H1 (cell line): ENCODE measurements at regions not wholly inside any gene's neighbourhood (a gene's known extent, or its start where the extent isn't known, plus 50 kb on each side); places are given as distances from the start of the nearest gene placed in this dataset.

Experiments used
- CTCF ChIA-PET: fragments of 300-600 bp; sonication (Branson Sonifier 250); formaldehyde crosslinking; loops from one replicate; lab custom pipeline; 2021; ENCODE audit not compliant: partially characterized antibody; lab: Charles Lee
- POLR2A ChIA-PET: fragments of 300-600 bp; sonication (Branson Sonifier 250); formaldehyde crosslinking; loops from one replicate; lab custom pipeline; 2021; ENCODE audit warnings: inconsistent platforms; ENCODE audit not compliant: partially characterized antibody; lab: Charles Lee
- DNase-seq, 2 experiments: peaks; one replicate each; pipeline versions ENCODE4 v3.0.0 to v3.0.0-alpha.2; 2010 to 2022; ENCODE audit warnings: low spot score in 2 of 2, low read depth in 1 of 2, mixed read lengths in 1 of 2
- FAIRE-seq: peaks from 2 replicates; lab custom pipeline; 2011; peaks lifted over from hg19 to GRCh38; lab: Jason Lieb, UNC
- H2AFZ ChIP-seq: 2 replicates; pipeline ENCODE4 v1.8.1; 2012; ENCODE audit warnings: low read length, inconsistent platforms
- H2AK5ac ChIP-seq: 2 replicates; pipeline ENCODE4 v1.6.1; 2013; ENCODE audit warnings: low read depth, low read length
- H2BK120ac ChIP-seq: replicated peaks from 2 replicates; pipeline ENCODE3; 2013; ENCODE audit warnings: low read depth, low read length, inconsistent platforms
- H2BK12ac ChIP-seq: 2 replicates; pipeline ENCODE4 v1.6.1; 2013; ENCODE audit warnings: low read depth, low read length
- H2BK15ac ChIP-seq: 2 replicates; pipeline ENCODE4 v1.6.1; 2013; ENCODE audit warnings: low read length
- H2BK20ac ChIP-seq: 2 replicates; pipeline ENCODE4 v1.6.1; 2013; ENCODE audit warnings: low read length
- H2BK5ac ChIP-seq: 2 replicates; pipeline ENCODE4 v1.6.1; 2013; ENCODE audit warnings: low read depth, low read length
- H3K14ac ChIP-seq: 2 replicates; pipeline ENCODE4 v1.6.1; 2013; ENCODE audit warnings: inconsistent platforms; ENCODE audit not compliant: insufficient read length
- H3K18ac ChIP-seq: 2 replicates; pipeline ENCODE4 v1.6.1; 2013; ENCODE audit warnings: low read length; ENCODE audit errors: extremely low read depth
- H3K23ac ChIP-seq: 2 replicates; pipeline ENCODE4 v1.6.1; 2013; ENCODE audit warnings: inconsistent platforms; ENCODE audit not compliant: insufficient read length
- H3K23me2 ChIP-seq: 2 replicates; pipeline ENCODE4 v1.6.1; 2013; ENCODE audit warnings: low read depth, low read length
- H3K27ac ChIP-seq: 2 replicates; pipeline ENCODE4 v1.6.1; 2011; ENCODE audit warnings: low read depth, low read length, inconsistent platforms
- H3K27me3 ChIP-seq, 4 experiments: replicated peaks in 1 of 4; 1 replicate in 1 of 4; 2 replicates in 3 of 4; pipeline versions ENCODE4 v1.6.1 to v1.8.1; 2011 to 2013; ENCODE audit warnings: low read length in 3 of 4, mild to moderate bottlenecking in 3 of 4, inconsistent platforms in 2 of 4, mixed read lengths in 2 of 4, moderate library complexity in 1 of 4; ENCODE audit not compliant: control insufficient read depth in 3 of 4, insufficient read depth in 3 of 4; ENCODE audit errors: extremely low read depth in 1 of 4
- H3K36me3 ChIP-seq, 4 experiments: 2 replicates each; pipeline versions ENCODE4 v1.6.1 to v1.8.1; 2011 to 2013; ENCODE audit warnings: mild to moderate bottlenecking in 4 of 4, low read length in 3 of 4, moderate library complexity in 2 of 4, control low read depth in 1 of 4, inconsistent platforms in 1 of 4; ENCODE audit not compliant: insufficient read depth in 4 of 4, control insufficient read depth in 2 of 4
- H3K4ac ChIP-seq: replicated peaks from 2 replicates; pipeline ENCODE3; 2013; ENCODE audit warnings: low read length, low read depth, mixed read lengths, inconsistent platforms; ENCODE audit not compliant: insufficient read length
- H3K4me1 ChIP-seq, 4 experiments: replicated peaks in 1 of 4; 1 replicate in 1 of 4; 2 replicates in 3 of 4; pipeline versions ENCODE4 v1.6.1 to v1.8.1; 2011 to 2013; ENCODE audit warnings: low read length in 3 of 4, inconsistent platforms in 2 of 4, mixed read lengths in 1 of 4; ENCODE audit not compliant: insufficient read depth in 4 of 4, control insufficient read depth in 3 of 4
- H3K4me2 ChIP-seq, 2 experiments: 2 replicates each; pipeline versions ENCODE4 v1.6.1 to v1.8.1; 2011 to 2013; ENCODE audit warnings: low read depth in 2 of 2, low read length in 2 of 2, control low read depth in 1 of 2, inconsistent platforms in 1 of 2, mild to moderate bottlenecking in 1 of 2; ENCODE audit not compliant: insufficient read depth in 1 of 2
- H3K4me3 ChIP-seq, 4 experiments: fragments of 200-600, 300-600 bp in 1 of 4; sonication (generic), shearing (Covaris generic), sonication (Bioruptor Twin) in 1 of 4; 2 replicates each; pipeline versions ENCODE4 v1.5.1 to v1.8.1; 2011 to 2016; ENCODE audit warnings: low read length in 4 of 4, low read depth in 3 of 4, control low read depth in 2 of 4, inconsistent platforms in 2 of 4, mild to moderate bottlenecking in 2 of 4, mixed read lengths in 1 of 4, moderate library complexity in 1 of 4; ENCODE audit not compliant: insufficient read depth in 2 of 4; ENCODE audit errors: extremely low read depth in 1 of 4
- H3K56ac ChIP-seq: replicated peaks from 2 replicates; pipeline ENCODE3; 2013; ENCODE audit warnings: low read depth, mild to moderate bottlenecking, mixed read lengths, low read length, inconsistent platforms; ENCODE audit not compliant: insufficient read length
- H3K79me1 ChIP-seq: 2 replicates; pipeline ENCODE4 v1.6.1; 2013; ENCODE audit warnings: low read depth, low read length, control low read depth
- H3K79me2 ChIP-seq, 2 experiments: 2 replicates each; pipeline versions ENCODE4 v1.6.1 to v1.8.1; 2012 to 2013; ENCODE audit warnings: low read length in 2 of 2, mild to moderate bottlenecking in 2 of 2, inconsistent platforms in 1 of 2; ENCODE audit not compliant: insufficient read depth in 2 of 2, control insufficient read depth in 1 of 2
- H3K9ac ChIP-seq, 4 experiments: replicated peaks in 1 of 4; 1 replicate in 1 of 4; 2 replicates in 3 of 4; pipeline versions ENCODE4 v1.6.1 to v1.8.1; 2011 to 2013; ENCODE audit warnings: low read depth in 3 of 4, low read length in 3 of 4, control low read depth in 2 of 4, mild to moderate bottlenecking in 2 of 4, moderate library complexity in 2 of 4, inconsistent platforms in 1 of 4; ENCODE audit errors: extremely low read depth in 1 of 4
- H3K9me3 ChIP-seq, 2 experiments: 2 replicates each; pipeline versions ENCODE4 v1.6.1 to v1.8.1; 2012 to 2013; ENCODE audit warnings: mild to moderate bottlenecking in 2 of 2, moderate library complexity in 2 of 2, control low read depth in 1 of 2, inconsistent platforms in 1 of 2, low read depth in 1 of 2, low read length in 1 of 2, mixed read lengths in 1 of 2; ENCODE audit not compliant: insufficient read depth in 2 of 2
- H4K20me1 ChIP-seq, 2 experiments: replicated peaks in 1 of 2; 2 replicates each; pipeline versions ENCODE3 to v1.8.1; 2011 to 2013; ENCODE audit warnings: inconsistent platforms in 2 of 2, low read length in 2 of 2, mild to moderate bottlenecking in 1 of 2; ENCODE audit not compliant: insufficient read depth in 2 of 2, control insufficient read depth in 1 of 2
- H4K5ac ChIP-seq: 2 replicates; pipeline ENCODE4 v1.6.1; 2013; ENCODE audit warnings: low read length, low read depth, mixed read lengths, inconsistent platforms; ENCODE audit not compliant: insufficient read length
- H4K8ac ChIP-seq: 2 replicates; pipeline ENCODE4 v1.8.0; 2013; ENCODE audit warnings: mild to moderate bottlenecking, moderate library complexity, low read length, inconsistent platforms; ENCODE audit not compliant: insufficient read depth; ENCODE audit errors: extremely low read depth
- H4K91ac ChIP-seq: replicated peaks from 2 replicates; pipeline ENCODE3; 2013; ENCODE audit warnings: low read length, mixed read lengths, inconsistent platforms; ENCODE audit not compliant: insufficient read length
- HDAC2 ChIP-seq, 2 experiments: fragments of 300-600 bp in 1 of 2; sonication (generic) in 1 of 2; IDR thresholded peaks; 2 replicates each; pipeline ENCODE4 v1.6.1; 2011 to 2012; ENCODE audit warnings: low read depth in 2 of 2, low read length in 2 of 2, mild to moderate bottlenecking in 2 of 2, moderate library complexity in 2 of 2, borderline replicate concordance in 1 of 2, inconsistent platforms in 1 of 2
- RXRA ChIP-seq: IDR thresholded peaks from 2 replicates; pipeline ENCODE4 v1.6.1; 2011; ENCODE audit warnings: low read depth, mild to moderate bottlenecking, low read length, moderate library complexity; ENCODE audit not compliant: insufficient read depth
- TAF1 ChIP-seq: IDR thresholded peaks from 2 replicates; pipeline ENCODE4 v1.6.1; 2011; ENCODE audit warnings: mild to moderate bottlenecking, low read depth, low read length
- YY1 ChIP-seq: IDR thresholded peaks from 2 replicates; pipeline ENCODE4 v1.6.1; 2011; ENCODE audit warnings: low read depth, mild to moderate bottlenecking, low read length

GRCh38 chr9:115194216-115194615 is 76.3 kb upstream of the TNC start:
- Histone ChIP-seq H2BK15ac (no peak overlapping the region), H3K4me3 (no peak overlapping the region), H2AK5ac (no peak overlapping the region), H3K23ac (no peak overlapping the region), H3K18ac (no peak overlapping the region), H3K4ac (no peak overlapping the region), H3K14ac (no peak overlapping the region), H2AFZ (no peak overlapping the region), H4K20me1 (no peaks in the 10 kb centered on the region), H3K36me3 (0 out of 8 replicates have a peak, but pooled peaks cover 0 to 3% (median 0%) of the 10 kb centered on the region in 4 experiments), H3K23me2 (no peaks in the 10 kb centered on the region; the same call in 1 of the 2 replicates), H2BK12ac (no peak overlapping the region), H3K4me1 (peaks cover 0 to 11% (median 4%) of the 10 kb centered on the region in 4 experiments; a peak in 3 of 7 replicates), H3K9ac (no peak overlapping the region), H2BK120ac (no peak overlapping the region), H3K79me2 (no peaks in the 10 kb centered on the region), H3K56ac (no peak overlapping the region), H4K5ac (no peak overlapping the region), H2BK20ac (peak overlapping the region; percentile 10; the same call in 1 of the 2 replicates), H3K9me3 (peaks cover 2 to 6% of the 10 kb centered on the region in 2 experiments; a peak in 3 of 4 replicates), H4K8ac (no peak overlapping the region), H3K4me2 (no peak overlapping the region), H3K27ac (no peak overlapping the region), H4K91ac (no peak overlapping the region), H2BK5ac (no peak overlapping the region), H3K79me1 (no peaks in the 10 kb centered on the region), H3K27me3 (no peaks in the 10 kb centered on the region; a peak in 1 of 7 replicates)
- FAIRE-seq: no peak
- TF ChIP-seq YY1: no peak
- TF ChIP-seq RXRA: no peak
- no peak for TF ChIP-seq TAF1
- no peak for TF ChIP-seq HDAC2 (IDR thresholded peaks at IDR 0.05; ENCODE audit: borderline replicate concordance in 1 of 2, low read depth in 2 of 2, low read length in 2 of 2)
- CTCF ChIA-PET: no interaction called here
- no peak for DNase-seq
- POLR2A ChIA-PET: interaction anchor here (1.5 kb wide), 1 partner anchor 10 kb away, joined by 3 read pairs; no protein-coding TSS in a partner anchor
